ENCODE measurements at regions not wholly inside any gene's neighbourhood (a gene's known extent, or its start where the extent isn't known, plus 50 kb on each side); places are given as distances from the start of the nearest gene placed in this dataset.

DNA sequence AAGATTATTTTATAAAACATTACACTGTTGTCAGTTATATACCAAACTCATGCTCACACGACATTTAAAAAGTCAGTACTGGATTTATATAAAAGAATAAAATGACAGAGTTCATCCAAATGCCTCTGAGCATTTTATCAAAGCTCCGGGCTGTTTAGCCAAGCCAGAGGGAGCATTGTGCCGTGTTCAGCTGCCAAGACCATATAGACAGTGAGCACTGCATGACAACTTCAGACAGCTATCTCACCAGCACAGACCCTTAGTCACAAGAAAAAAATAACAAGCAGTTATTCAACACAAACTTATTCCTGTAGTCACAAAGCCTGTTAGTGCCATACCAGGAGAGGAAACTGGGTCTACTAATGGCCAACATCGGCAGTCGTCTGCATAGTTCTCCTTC is 88.0 kb upstream of the PBX1 start:
- no peak overlapping the region for H3K4me3 ChIP-seq
- H3K9me3 ChIP-seq: no peaks in the 10 kb centered on the region
- TF ChIP-seq, protein P1, sequence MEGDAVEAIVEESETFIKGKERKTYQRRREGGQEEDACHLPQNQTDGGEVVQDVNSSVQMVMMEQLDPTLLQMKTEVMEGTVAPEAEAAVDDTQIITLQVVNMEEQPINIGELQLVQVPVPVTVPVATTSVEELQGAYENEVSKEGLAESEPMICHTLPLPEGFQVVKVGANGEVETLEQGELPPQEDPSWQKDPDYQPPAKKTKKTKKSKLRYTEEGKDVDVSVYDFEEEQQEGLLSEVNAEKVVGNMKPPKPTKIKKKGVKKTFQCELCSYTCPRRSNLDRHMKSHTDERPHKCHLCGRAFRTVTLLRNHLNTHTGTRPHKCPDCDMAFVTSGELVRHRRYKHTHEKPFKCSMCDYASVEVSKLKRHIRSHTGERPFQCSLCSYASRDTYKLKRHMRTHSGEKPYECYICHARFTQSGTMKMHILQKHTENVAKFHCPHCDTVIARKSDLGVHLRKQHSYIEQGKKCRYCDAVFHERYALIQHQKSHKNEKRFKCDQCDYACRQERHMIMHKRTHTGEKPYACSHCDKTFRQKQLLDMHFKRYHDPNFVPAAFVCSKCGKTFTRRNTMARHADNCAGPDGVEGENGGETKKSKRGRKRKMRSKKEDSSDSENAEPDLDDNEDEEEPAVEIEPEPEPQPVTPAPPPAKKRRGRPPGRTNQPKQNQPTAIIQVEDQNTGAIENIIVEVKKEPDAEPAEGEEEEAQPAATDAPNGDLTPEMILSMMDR (IDR thresholded peaks at IDR 0.05): no peak
- intact Hi-C loops (cut with DNase I): no loop called here
- H3K27me3 ChIP-seq: no peaks in the 10 kb centered on the region
- no peak overlapping the region for H3K9ac ChIP-seq (ENCODE audit: low read depth in 2 of 2, low read length in 2 of 2)
- H3K4me1 ChIP-seq: peaks cover 3% of the 10 kb centered on the region
- no peak for DNase-seq
- no peaks in the 10 kb centered on the region for H3K36me3 ChIP-seq
- H3K27ac ChIP-seq: no peak overlapping the region

DNA sequence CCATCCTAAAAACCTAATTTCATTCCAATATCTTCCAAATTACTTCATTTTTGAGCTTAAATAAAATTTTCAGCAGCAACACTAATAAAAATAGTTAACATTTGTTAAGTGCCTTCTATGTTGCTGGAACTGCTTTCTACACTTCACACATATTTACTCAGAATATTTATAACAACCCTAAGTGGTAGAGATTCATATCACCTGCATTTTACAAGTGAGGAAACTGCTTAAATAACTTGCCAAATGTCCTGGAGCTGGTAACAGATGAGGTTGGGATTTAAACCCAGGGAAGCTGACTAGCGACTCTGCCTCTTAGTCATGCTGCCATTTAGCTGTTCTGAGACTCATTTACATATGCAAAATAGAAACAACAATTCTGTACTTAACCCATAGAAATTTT is 86.1 kb upstream of the PBX1 start:
- DNase-seq: no peak
- TF ChIP-seq, protein P1 (IDR thresholded peaks at IDR 0.05): no peak
- Histone ChIP-seq H3K4me1 (peaks cover 3% of the 10 kb centered on the region), H3K36me3 (no peaks in the 10 kb centered on the region), H3K27me3 (no peaks in the 10 kb centered on the region), H3K27ac (no peak overlapping the region), H3K9me3 (no peaks in the 10 kb centered on the region), H3K4me3 (no peak overlapping the region), H3K9ac (ENCODE audit: low read depth in 2 of 2, low read length in 2 of 2) (no peak overlapping the region)
- intact Hi-C loops (cut with DNase I): no loop called here

DNA sequence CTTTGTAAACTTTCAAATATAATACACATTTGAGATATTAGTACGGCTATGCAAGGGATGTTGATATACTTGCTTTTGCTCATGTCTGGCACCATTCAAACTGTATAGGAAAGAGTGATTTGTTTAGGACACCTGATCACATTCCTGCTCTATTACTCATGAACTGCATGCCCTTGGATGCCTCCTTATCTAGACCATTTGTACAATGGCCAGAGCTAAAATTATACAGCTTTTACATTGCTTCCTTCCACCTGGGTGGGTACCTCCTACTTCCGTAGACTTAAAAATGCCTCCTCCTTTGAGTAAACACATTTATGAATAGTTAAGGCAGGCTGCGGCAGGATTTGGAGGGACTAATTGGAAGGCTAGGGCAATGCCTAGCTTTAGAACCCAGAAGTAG is 85.4 kb upstream of the PBX1 start:
- H3K27ac ChIP-seq: no peak overlapping the region
- intact Hi-C loops (cut with DNase I): no loop called here
- no peaks in the 10 kb centered on the region for H3K27me3 ChIP-seq
- TF ChIP-seq, protein P1 (IDR thresholded peaks at IDR 0.05): no peak
- H3K9me3 ChIP-seq: no peaks in the 10 kb centered on the region
- H3K4me1 ChIP-seq: peaks cover 3% of the 10 kb centered on the region
- H3K4me3 ChIP-seq: no peak overlapping the region
- no peak overlapping the region for H3K9ac ChIP-seq (ENCODE audit: low read depth in 2 of 2, low read length in 2 of 2)
- no peaks in the 10 kb centered on the region for H3K36me3 ChIP-seq
- DNase-seq: no peak

DNA sequence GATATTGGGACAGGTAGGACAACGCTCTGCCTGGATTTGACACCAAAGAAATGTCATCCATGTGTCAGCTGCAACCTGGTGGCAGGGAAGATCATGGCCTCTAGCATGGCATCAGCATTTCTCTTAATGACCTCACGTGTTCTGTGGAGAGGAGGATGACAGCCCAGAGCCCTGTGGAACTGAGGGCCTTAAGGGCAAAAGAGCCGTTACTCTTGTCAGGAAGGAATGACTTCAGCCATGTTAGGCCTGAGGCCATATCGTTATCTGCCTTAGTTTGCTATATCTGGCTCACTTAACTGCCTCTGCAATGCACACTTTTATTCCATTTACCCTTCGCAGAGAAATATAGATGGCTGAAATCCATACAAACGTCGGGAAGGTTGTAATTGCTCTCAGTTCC is 83.2 kb upstream of the PBX1 start:
- Histone ChIP-seq H3K4me3 (no peak overlapping the region), H3K4me1 (peaks cover 3% of the 10 kb centered on the region), H3K27ac (no peak overlapping the region), H3K9me3 (no peaks in the 10 kb centered on the region), H3K27me3 (no peaks in the 10 kb centered on the region), H3K9ac (ENCODE audit: low read depth in 2 of 2, low read length in 2 of 2) (no peak overlapping the region), H3K36me3 (no peaks in the 10 kb centered on the region)
- TF ChIP-seq, protein P1 (IDR thresholded peaks at IDR 0.05): no peak
- no peak for DNase-seq
- intact Hi-C loops (cut with DNase I): no loop called here

DNA sequence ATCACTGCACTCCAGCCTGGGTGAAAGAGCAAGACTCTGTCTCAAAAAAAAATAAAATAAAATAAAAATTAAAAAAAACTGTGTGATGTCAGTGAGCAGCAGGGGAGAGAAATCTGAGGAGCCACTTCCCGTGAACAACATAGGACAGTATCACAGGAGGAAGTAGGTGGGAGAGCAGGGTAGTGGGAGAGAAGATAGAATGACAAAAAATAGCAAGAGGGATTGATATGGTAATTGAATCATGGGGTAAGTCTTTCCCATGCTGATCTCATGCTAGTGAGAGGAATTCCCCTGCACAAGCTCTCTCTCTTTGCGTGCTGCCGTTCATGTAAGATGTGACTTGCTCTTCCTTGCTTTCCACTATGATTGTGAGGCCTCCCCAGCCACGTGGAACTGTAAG is 81.6 kb upstream of the PBX1 start:
- TF ChIP-seq, protein P1 (IDR thresholded peaks at IDR 0.05): no peak
- no peak overlapping the region for H3K27ac ChIP-seq
- H3K9me3 ChIP-seq: no peaks in the 10 kb centered on the region
- H3K9ac ChIP-seq (ENCODE audit: low read depth in 2 of 2, low read length in 2 of 2): no peak overlapping the region
- DNase-seq: no peak
- H3K4me3 ChIP-seq: no peak overlapping the region
- H3K36me3 ChIP-seq: no peaks in the 10 kb centered on the region
- intact Hi-C loops (cut with DNase I): no loop called here
- peaks cover 3% of the 10 kb centered on the region for H3K4me1 ChIP-seq
- no peaks in the 10 kb centered on the region for H3K27me3 ChIP-seq

DNA sequence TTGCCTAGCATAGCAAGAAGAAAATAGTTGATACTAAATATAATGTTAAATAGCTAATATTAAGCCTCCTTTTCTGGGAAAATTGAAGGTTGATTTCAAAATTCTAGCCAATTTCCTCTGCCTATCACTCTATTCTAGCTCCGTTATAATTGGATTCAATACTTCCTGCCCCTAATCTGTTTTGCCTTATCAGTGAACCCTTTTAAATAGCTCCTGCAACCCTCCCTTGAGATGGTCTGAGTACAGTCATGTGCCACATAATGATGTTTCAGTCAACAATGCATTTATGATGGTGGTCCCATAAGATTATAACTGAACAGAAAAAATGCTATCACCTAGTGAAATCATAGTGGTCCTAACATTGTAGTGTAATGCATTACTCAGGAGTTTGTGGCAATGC is 79.7 kb upstream of the PBX1 start:
- Histone ChIP-seq H3K27ac (no peak overlapping the region), H3K9ac (ENCODE audit: low read depth in 2 of 2, low read length in 2 of 2) (no peak overlapping the region), H3K27me3 (no peaks in the 10 kb centered on the region), H3K4me1 (no peaks in the 10 kb centered on the region), H3K9me3 (no peaks in the 10 kb centered on the region), H3K36me3 (no peaks in the 10 kb centered on the region), H3K4me3 (no peak overlapping the region)
- intact Hi-C loops (cut with DNase I): no loop called here
- DNase-seq: no peak
- TF ChIP-seq, protein P1 (IDR thresholded peaks at IDR 0.05): no peak
